ENCODE measurements at regions not wholly inside any gene's neighbourhood (a gene's known extent, or its start where the extent isn't known, plus 50 kb on each side); places are given as distances from the start of the nearest gene placed in this dataset.

- TF ChIP-seq CTCF (IDR thresholded peaks at IDR 0.05; ENCODE audit: low read depth, low read length, poor library complexity, severe bottlenecking) (no peak), EZH2phosphoT487 (IDR thresholded peaks at IDR 0.05; ENCODE audit: borderline replicate concordance, low read length) (no peak)
Observed at GRCh38 chr3:27589795-27590194, 105.6 kb upstream of the SLC4A7 start.
